ENCODE measurements at regions not wholly inside any gene's neighbourhood (a gene's known extent, or its start where the extent isn't known, plus 50 kb on each side); places are given as distances from the start of the nearest gene placed in this dataset.

DNA sequence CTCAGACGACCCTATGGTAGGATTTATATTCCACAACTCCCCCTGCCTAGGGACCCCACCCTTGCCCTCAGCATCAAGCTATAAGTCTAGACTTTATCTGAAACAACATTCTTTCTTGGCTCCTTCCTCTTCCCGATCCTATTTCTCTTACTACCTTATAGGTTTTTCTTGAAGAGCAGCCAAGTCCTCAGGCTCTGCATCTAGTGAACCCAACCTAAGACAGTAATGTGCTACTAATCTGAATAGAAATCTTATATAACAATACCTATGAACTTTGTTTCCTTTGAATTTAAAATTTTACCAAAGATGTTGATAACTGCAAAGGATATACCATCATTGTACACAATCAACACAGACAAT, 96.7 kb upstream of the BMP4 start:
- no peaks in the 10 kb centered on the region for H3K4me1 ChIP-seq
- H3K27me3 ChIP-seq: no peaks in the 10 kb centered on the region
- ATAC-seq (no peak), FAIRE-seq (no peak), DNase-seq (no peak)
- no peaks in the 10 kb centered on the region for H3K36me3 ChIP-seq
- no peak overlapping the region for H3K4me3 ChIP-seq
- no peak overlapping the region for H3K27ac ChIP-seq
- H3K9me3 ChIP-seq: no peaks in the 10 kb centered on the region
- TF ChIP-seq CTCF (IDR thresholded peaks at IDR 0.05): no peak
- intact Hi-C loops (cut with DNase I): no loop called here
- WGBS, 2 donors: 39 to 62% methylated on average over 2 of the region's 2 CpGs

DNA sequence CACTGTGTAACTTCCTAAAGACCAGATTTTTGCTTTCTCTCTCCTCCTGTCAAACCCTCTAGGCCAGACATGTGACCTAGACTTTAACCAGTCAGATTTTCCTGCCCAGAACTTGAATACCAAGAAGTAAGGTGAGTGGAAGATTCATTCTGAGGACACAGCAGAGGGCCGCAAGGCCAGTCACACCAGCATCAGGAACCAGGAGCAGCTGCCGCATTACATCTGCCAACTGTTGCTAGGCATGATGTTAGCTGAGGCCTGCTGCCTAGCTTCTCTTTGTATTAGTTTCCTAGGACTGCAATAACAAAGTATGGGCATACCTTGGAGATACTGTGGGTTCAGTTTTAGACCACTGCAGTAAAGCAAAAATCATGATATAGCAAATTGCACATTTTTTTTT, 101.9 kb upstream of the BMP4 start:
- FAIRE-seq: no peak
- DNase-seq: no peak
- Histone ChIP-seq H3K9me3 (no peaks in the 10 kb centered on the region), H3K4me1 (no peaks in the 10 kb centered on the region), H3K4me3 (no peak overlapping the region), H3K27me3 (no peaks in the 10 kb centered on the region), H3K36me3 (no peaks in the 10 kb centered on the region), H3K27ac (no peak overlapping the region)
- WGBS, 2 donors: 92 to 93% methylated on average over 2 of the region's 2 CpGs
- intact Hi-C loops (cut with DNase I): no loop called here
- TF ChIP-seq CTCF (IDR thresholded peaks at IDR 0.05): no peak
- no peak for ATAC-seq

DNA sequence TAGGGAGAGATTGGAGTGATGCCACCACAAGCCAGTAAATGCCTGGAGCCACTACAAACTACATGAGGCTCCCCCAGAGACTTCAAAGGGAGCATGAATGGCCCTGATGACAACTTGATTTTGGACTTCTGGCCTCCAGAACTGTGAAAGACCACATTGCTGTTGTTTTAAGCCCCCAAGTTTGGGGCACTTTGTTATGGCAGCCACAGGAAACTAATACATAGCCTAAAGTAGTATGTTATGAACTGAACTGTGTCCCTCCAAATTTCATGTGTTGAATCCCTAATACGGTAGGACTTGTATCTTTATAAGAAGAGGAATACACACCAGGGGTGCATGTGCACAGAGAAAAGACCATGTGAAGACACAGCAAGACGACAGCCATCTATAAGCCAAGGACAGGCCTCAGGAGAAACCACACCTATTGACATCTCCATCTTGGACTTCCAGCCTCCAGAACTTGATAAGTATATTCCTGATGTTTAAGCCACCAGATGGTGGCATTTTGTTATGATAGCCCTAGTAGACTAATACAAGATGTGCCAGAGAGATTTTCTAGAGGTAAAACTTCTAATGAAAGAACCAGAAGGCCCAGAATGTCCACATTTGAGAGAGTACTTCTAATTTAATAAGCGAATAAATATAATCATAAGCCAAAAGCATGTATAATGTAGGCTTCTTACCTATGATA, 127.1 kb upstream of the BMP4 start:
- WGBS, 2 donors: 77 to 89% methylated on average over 3 of the region's 3 CpGs
- no peak overlapping the region for H3K27ac ChIP-seq
- no peak for FAIRE-seq

GRCh38 chr14:54085232-54085761, 128.7 kb upstream of the BMP4 start:
- no peaks in the 10 kb centered on the region for H3K9me3 ChIP-seq
- no peak overlapping the region for H3K4me3 ChIP-seq
- H3K27me3 ChIP-seq: no peaks in the 10 kb centered on the region
- no peaks in the 10 kb centered on the region for H3K36me3 ChIP-seq
- DNase-seq (no peak), ATAC-seq (no peak), FAIRE-seq (no peak)
- H3K27ac ChIP-seq: no peak overlapping the region
- H3K4me1 ChIP-seq: no peaks in the 10 kb centered on the region
- intact Hi-C loops (cut with DNase I): no loop called here
- no peak for TF ChIP-seq CTCF (IDR thresholded peaks at IDR 0.05)

More for the DNA sequence above, 127.1 kb upstream of the BMP4 start:
- no peaks in the 10 kb centered on the region for H3K36me3 ChIP-seq
- DNase-seq (no peak), ATAC-seq (no peak)
- H3K4me3 ChIP-seq: no peak overlapping the region
- no peaks in the 10 kb centered on the region for H3K27me3 ChIP-seq
- H3K4me1 ChIP-seq: no peaks in the 10 kb centered on the region
- TF ChIP-seq CTCF (IDR thresholded peaks at IDR 0.05): no peak
- H3K9me3 ChIP-seq: no peaks in the 10 kb centered on the region
- intact Hi-C loops (cut with DNase I): no loop called here

DNA sequence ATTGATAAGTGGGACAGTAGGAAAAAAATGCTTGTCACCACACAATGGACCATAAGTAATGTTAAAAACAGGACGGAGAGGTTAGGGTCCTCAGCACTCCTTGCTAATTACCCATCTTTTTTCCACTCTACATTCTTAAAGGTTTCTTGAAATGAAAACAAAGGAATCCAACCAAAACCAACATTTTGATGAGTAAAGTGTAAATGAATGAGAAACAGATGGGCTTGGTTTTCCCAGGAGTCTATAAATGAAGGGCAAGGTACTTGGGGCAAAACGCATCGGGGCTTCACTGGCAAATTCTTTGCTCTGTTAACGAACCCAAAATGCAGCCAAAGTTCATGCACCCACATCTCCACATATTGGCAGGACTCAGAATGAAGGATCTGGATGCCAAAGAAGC, 129.2 kb upstream of the BMP4 start:
- Histone ChIP-seq H3K27ac (no peak overlapping the region), H3K4me1 (no peaks in the 10 kb centered on the region), H3K27me3 (no peaks in the 10 kb centered on the region), H3K4me3 (no peak overlapping the region), H3K9me3 (no peaks in the 10 kb centered on the region), H3K36me3 (no peaks in the 10 kb centered on the region)
- FAIRE-seq (no peak), ATAC-seq (no peak), DNase-seq (no peak)
- TF ChIP-seq CTCF (IDR thresholded peaks at IDR 0.05): no peak
- intact Hi-C loops (cut with DNase I): no loop called here
- 71 to 82% methylated on average over 4 of the region's 4 CpGs for WGBS, 2 donors
